Vagina (tissue), 2 donors: ENCODE measurements at regions not wholly inside any gene's neighbourhood (a gene's known extent, or its start where the extent isn't known, plus 50 kb on each side); places are given as distances from the start of the nearest gene placed in this dataset.

Experiments
- DNase-seq, 2 donors: peaks; one replicate each; pipeline ENCODE4 v3.0.0-alpha.2; 2017; ENCODE audit errors: extremely low spot score in 2 of 2
- H3K27ac ChIP-seq: fragments of 200-600 bp; sonication (generic); one replicate; pipeline ENCODE4 v1.5.1; 2019
- H3K27me3 ChIP-seq: fragments of 200-600 bp; sonication (generic); one replicate; pipeline ENCODE4 v1.5.1; 2019
- H3K36me3 ChIP-seq, 2 donors: fragments of 200-600 bp; sonication (generic); one replicate each; pipeline ENCODE4 v1.5.1; 2017 to 2019
- H3K4me1 ChIP-seq: fragments of 200-600 bp; sonication (generic); one replicate; pipeline ENCODE4 v1.5.1; 2019
- H3K4me3 ChIP-seq, 2 donors: fragments of 200-600 bp; sonication (generic); 1 replicate in 1 of 2; 2 replicates in 1 of 2; pipeline ENCODE4 v1.5.1; 2016 to 2019
- H3K9me3 ChIP-seq: fragments of 200-600 bp; sonication (generic); one replicate; pipeline ENCODE4 v1.5.1; 2019
- POLR2A ChIP-seq, 2 donors: fragments of 450-650 bp; IDR thresholded peaks; one replicate each; pipeline ENCODE4 v1.6.1; 2017; ENCODE audit warnings: antibody characterized with exemption in 2 of 2, mild to moderate bottlenecking in 2 of 2, moderate library complexity in 2 of 2
- POLR2AphosphoS5 ChIP-seq, 2 donors: sonication (generic); formaldehyde crosslinking; IDR thresholded peaks; one replicate each; pipeline ENCODE4 v1.9.0; 2017; ENCODE audit warnings: antibody characterized with exemption in 2 of 2, mild to moderate bottlenecking in 2 of 2, low read depth in 1 of 2; ENCODE audit not compliant: insufficient read depth in 1 of 2
- intact Hi-C: fragments of 100-400 bp; cut with DNase I; formaldehyde crosslinking; loops from one replicate; pipeline ENCODE4 v1.15.1; 2023
- TF ChIP-seq, protein P1 (sequence below), 3 experiments: fragments of 450-650 bp in 2 of 3; fragments of 200-600 bp in 1 of 3; sonication (generic) in 1 of 3; IDR thresholded peaks; one replicate each; pipeline ENCODE4 v1.5.1; 2017 to 2019; ENCODE audit warnings: antibody characterized with exemption in 3 of 3, mild to moderate bottlenecking in 2 of 3, moderate library complexity in 2 of 3

DNA sequence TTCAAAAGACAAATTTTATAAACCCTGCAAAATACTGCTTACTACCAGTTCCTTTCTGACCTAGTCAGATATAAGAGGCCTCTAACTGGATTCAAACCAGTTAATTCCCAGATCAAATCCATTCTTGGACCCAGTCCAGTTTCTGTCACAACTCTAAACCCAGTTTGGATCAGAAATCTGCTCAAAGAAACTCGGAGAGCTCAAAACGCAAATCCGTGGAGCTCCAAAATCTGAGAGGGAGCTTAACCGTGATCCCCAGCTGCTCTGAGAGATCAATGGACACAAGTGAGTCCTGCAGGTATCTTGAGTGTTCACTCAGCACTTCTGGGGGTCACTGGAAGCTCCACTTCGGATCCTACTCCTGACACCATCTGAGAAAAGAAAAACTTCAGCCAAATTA, 348.1 kb upstream of the PTGER4 start:
- H3K27me3 ChIP-seq = no peaks in the 10 kb centered on the region
- H3K36me3 ChIP-seq = no peaks in the 10 kb centered on the region
- H3K9me3 ChIP-seq = no peaks in the 10 kb centered on the region
- no peak overlapping the region for H3K4me3 ChIP-seq
- no peaks in the 10 kb centered on the region for H3K4me1 ChIP-seq
- no peak for DNase-seq
- no peak for TF ChIP-seq POLR2A (IDR thresholded peaks at IDR 0.05)
- TF ChIP-seq, protein P1, sequence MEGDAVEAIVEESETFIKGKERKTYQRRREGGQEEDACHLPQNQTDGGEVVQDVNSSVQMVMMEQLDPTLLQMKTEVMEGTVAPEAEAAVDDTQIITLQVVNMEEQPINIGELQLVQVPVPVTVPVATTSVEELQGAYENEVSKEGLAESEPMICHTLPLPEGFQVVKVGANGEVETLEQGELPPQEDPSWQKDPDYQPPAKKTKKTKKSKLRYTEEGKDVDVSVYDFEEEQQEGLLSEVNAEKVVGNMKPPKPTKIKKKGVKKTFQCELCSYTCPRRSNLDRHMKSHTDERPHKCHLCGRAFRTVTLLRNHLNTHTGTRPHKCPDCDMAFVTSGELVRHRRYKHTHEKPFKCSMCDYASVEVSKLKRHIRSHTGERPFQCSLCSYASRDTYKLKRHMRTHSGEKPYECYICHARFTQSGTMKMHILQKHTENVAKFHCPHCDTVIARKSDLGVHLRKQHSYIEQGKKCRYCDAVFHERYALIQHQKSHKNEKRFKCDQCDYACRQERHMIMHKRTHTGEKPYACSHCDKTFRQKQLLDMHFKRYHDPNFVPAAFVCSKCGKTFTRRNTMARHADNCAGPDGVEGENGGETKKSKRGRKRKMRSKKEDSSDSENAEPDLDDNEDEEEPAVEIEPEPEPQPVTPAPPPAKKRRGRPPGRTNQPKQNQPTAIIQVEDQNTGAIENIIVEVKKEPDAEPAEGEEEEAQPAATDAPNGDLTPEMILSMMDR (IDR thresholded peaks at IDR 0.05) = no peak
- TF ChIP-seq POLR2AphosphoS5 (IDR thresholded peaks at IDR 0.05; ENCODE audit: insufficient read depth in 1 of 2, low read depth in 1 of 2) = no peak
- intact Hi-C loops = no loop called here
- no peak overlapping the region for H3K27ac ChIP-seq

DNA sequence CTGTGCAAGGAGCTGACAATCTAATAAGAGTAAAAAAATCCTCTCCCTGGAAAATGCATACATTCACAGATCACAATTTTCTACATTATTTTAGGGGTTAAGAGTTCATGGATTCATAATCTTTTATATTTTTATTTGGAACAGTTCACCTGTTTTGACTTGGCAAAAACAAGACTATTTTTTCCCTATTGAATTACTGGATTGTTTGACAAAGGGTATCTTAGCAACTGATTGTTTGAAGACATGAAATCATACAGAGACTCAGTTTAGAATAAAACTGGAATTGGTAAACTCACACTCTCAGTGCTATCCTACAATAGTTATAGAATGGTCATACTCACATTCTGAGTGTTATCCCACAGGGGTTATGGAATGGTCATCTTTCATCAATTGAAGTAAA, 358.2 kb upstream of the PTGER4 start:
- TF ChIP-seq, protein P1 (IDR thresholded peaks at IDR 0.05) = no peak
- no peak for TF ChIP-seq POLR2AphosphoS5 (IDR thresholded peaks at IDR 0.05; ENCODE audit: insufficient read depth in 1 of 2, low read depth in 1 of 2)
- TF ChIP-seq POLR2A (IDR thresholded peaks at IDR 0.05) = no peak
- Histone ChIP-seq H3K27me3 (no peaks in the 10 kb centered on the region), H3K9me3 (no peaks in the 10 kb centered on the region), H3K36me3 (no peaks in the 10 kb centered on the region), H3K4me1 (no peaks in the 10 kb centered on the region), H3K4me3 (no peak overlapping the region), H3K27ac (no peak overlapping the region)
- intact Hi-C loops = no loop called here
- no peak for DNase-seq

DNA sequence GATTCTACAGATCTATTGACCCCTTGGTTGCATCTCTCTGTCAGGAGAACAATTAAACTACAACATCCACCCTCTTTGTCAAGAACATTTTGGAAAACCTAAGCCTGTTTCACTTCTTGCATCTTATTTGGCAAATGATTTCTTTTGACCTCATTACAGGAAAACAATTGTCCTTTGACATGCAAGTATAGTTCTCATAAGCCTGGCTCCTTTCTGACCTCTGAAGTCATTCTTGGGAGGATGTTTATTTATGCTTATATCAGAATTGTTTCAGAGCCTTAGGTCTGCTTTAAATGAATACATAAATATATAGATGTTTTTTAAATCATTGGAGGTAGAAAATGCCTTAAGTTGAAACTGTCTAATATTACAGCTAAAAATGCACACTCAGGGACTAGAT, 361.3 kb upstream of the PTGER4 start:
- H3K27me3 ChIP-seq = no peaks in the 10 kb centered on the region
- DNase-seq = no peak
- no peak overlapping the region for H3K27ac ChIP-seq
- no peaks in the 10 kb centered on the region for H3K9me3 ChIP-seq
- H3K4me1 ChIP-seq = no peaks in the 10 kb centered on the region
- TF ChIP-seq POLR2A (IDR thresholded peaks at IDR 0.05) (no peak), POLR2AphosphoS5 (IDR thresholded peaks at IDR 0.05; ENCODE audit: insufficient read depth in 1 of 2, low read depth in 1 of 2) (no peak)
- TF ChIP-seq, protein P1 (IDR thresholded peaks at IDR 0.05) = no peak
- H3K4me3 ChIP-seq = no peak overlapping the region
- H3K36me3 ChIP-seq = no peaks in the 10 kb centered on the region
- intact Hi-C loops = no loop called here

DNA sequence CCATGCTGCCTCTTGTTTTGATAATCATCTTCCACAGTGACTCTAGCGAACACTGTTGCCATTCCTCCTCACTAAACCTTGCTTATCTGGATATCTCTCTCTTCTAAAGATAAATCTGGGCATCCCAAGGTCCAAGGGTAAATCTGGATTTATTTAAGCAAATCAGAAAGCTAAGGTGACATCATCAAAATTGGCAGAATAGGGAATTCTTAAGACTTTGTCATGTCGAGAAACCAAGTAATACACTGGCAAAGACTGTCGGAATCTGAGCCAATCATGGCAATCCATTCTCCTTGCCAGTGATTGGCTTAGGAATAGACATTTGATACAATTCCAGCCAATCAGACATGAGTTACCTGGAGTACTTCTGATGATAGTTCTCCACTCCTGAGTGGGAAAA, 362.7 kb upstream of the PTGER4 start:
- no peak for DNase-seq
- Histone ChIP-seq H3K4me1 (no peaks in the 10 kb centered on the region), H3K27ac (no peak overlapping the region), H3K9me3 (no peaks in the 10 kb centered on the region), H3K4me3 (no peak overlapping the region), H3K36me3 (no peaks in the 10 kb centered on the region), H3K27me3 (no peaks in the 10 kb centered on the region)
- TF ChIP-seq POLR2A (IDR thresholded peaks at IDR 0.05) = no peak
- TF ChIP-seq, protein P1 (IDR thresholded peaks at IDR 0.05) = no peak
- TF ChIP-seq POLR2AphosphoS5 (IDR thresholded peaks at IDR 0.05; ENCODE audit: insufficient read depth in 1 of 2, low read depth in 1 of 2) = no peak
- intact Hi-C loops = no loop called here

DNA sequence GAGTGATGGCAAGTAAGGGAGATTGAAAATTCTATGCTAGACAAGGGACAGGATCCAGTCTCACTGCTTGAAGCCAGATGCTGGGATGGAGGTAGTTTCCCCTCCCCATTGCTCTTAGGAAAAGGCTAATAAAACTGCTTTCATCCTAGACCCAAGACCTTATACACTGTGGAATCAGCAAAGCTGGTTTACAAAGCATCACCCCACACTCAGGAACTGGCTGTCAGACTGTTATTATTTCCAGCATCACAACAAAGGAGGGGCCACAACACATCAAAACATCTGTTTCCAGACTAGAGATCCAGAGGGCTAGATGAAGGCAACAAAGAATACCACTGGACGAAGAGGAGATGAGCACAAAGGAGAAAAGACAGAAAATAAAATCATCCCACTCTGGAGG, 364.6 kb upstream of the PTGER4 start:
- Histone ChIP-seq H3K4me3 (no peak overlapping the region), H3K27me3 (no peaks in the 10 kb centered on the region), H3K4me1 (no peaks in the 10 kb centered on the region), H3K9me3 (no peaks in the 10 kb centered on the region), H3K27ac (no peak overlapping the region), H3K36me3 (no peaks in the 10 kb centered on the region)
- TF ChIP-seq, protein P1 (IDR thresholded peaks at IDR 0.05) = no peak
- no peak for TF ChIP-seq POLR2AphosphoS5 (IDR thresholded peaks at IDR 0.05; ENCODE audit: insufficient read depth in 1 of 2, low read depth in 1 of 2)
- no peak for TF ChIP-seq POLR2A (IDR thresholded peaks at IDR 0.05)
- DNase-seq = no peak
- intact Hi-C loops = no loop called here
